Liver (tissue), 8 donors: ENCODE measurements at regions not wholly inside any gene's neighbourhood (a gene's known extent, or its start where the extent isn't known, plus 50 kb on each side); places are given as distances from the start of the nearest gene placed in this dataset.
"Not testable (repeated sequence)": the region's sequence is repeated elsewhere in the genome, so short reads cannot be mapped to it uniquely, and the experiment has no call there.

ENCODE experiments used
- DNase-seq: peaks from one replicate; pipeline ENCODE4 v3.0.0-alpha.2; 2017; ENCODE audit warnings: low spot score
- H3K27ac ChIP-seq, 2 donors: one replicate each; pipeline ENCODE4 v1.7.0; 2013; ENCODE audit warnings: inconsistent platforms in 2 of 2, low read length in 2 of 2, control low read depth in 1 of 2, low read depth in 1 of 2, mild to moderate bottlenecking in 1 of 2
- H3K27me3 ChIP-seq, 4 donors: one replicate each; pipeline versions ENCODE4 v1.6.1 to v1.7.0; 2013; ENCODE audit warnings: low read length in 3 of 4, inconsistent platforms in 1 of 4, mild to moderate bottlenecking in 1 of 4, moderate library complexity in 1 of 4; ENCODE audit not compliant: control insufficient read depth in 4 of 4, insufficient read depth in 4 of 4
- H3K36me3 ChIP-seq, 4 donors: one replicate each; pipeline versions ENCODE4 v1.6.1 to v1.7.0; 2013; ENCODE audit warnings: low read length in 3 of 4, mild to moderate bottlenecking in 3 of 4, low read depth in 1 of 4, moderate library complexity in 1 of 4; ENCODE audit not compliant: control insufficient read depth in 4 of 4, insufficient read depth in 3 of 4
- H3K4me1 ChIP-seq, 4 donors: one replicate each; pipeline versions ENCODE4 v1.6.1 to v1.7.0; 2013; ENCODE audit warnings: low read length in 3 of 4, mild to moderate bottlenecking in 3 of 4, moderate library complexity in 1 of 4; ENCODE audit not compliant: control insufficient read depth in 4 of 4, insufficient read depth in 4 of 4
- H3K4me3 ChIP-seq, 3 donors: one replicate each; pipeline versions ENCODE4 v1.6.1 to v1.7.0; 2013; ENCODE audit warnings: low read length in 3 of 3, control low read depth in 1 of 3, low read depth in 1 of 3, mild to moderate bottlenecking in 1 of 3
- H3K9ac ChIP-seq, 2 donors: one replicate each; pipeline ENCODE4 v1.7.0; 2013; ENCODE audit warnings: low read length in 2 of 2, mild to moderate bottlenecking in 2 of 2, moderate library complexity in 2 of 2, control low read depth in 1 of 2, low read depth in 1 of 2
- H3K9me3 ChIP-seq, 4 donors: one replicate each; pipeline versions ENCODE4 v1.6.1 to v1.7.0; 2013; ENCODE audit warnings: low read length in 3 of 4; ENCODE audit not compliant: control insufficient read depth in 4 of 4
- ATF3 ChIP-seq: IDR thresholded peaks from 2 replicates; pipeline ENCODE4 v1.6.1; 2016; ENCODE audit warnings: antibody characterized with exemption
- CTCF ChIP-seq: fragments of 150-350 bp; IDR thresholded peaks from 2 replicates; pipeline ENCODE4 v1.5.1; 2017; ENCODE audit warnings: improper control_type of control experiment, low read depth, low read length; ENCODE audit not compliant: missing input control
- FOXA2 ChIP-seq: IDR thresholded peaks from 2 replicates; pipeline ENCODE4 v1.6.1; 2016; ENCODE audit warnings: antibody characterized with exemption
- GABPA ChIP-seq, 2 donors: IDR thresholded peaks in 1 of 2; conservative IDR thresholded peaks in 1 of 2; 2 replicates each; pipeline ENCODE4 v1.6.1; 2016; ENCODE audit warnings: antibody characterized with exemption in 2 of 2, mild to moderate bottlenecking in 1 of 2, moderate library complexity in 1 of 2
- HNF4A ChIP-seq, 2 donors: conservative IDR thresholded peaks; 2 replicates each; pipeline ENCODE4 v1.6.1; 2016; ENCODE audit warnings: antibody characterized with exemption in 2 of 2, mild to moderate bottlenecking in 2 of 2
- HNF4G ChIP-seq: IDR thresholded peaks from 2 replicates; pipeline ENCODE4 v1.6.1; 2016; ENCODE audit warnings: antibody characterized with exemption
- JUND ChIP-seq, 2 donors: IDR thresholded peaks; 2 replicates each; pipeline ENCODE4 v1.6.1; 2016; ENCODE audit warnings: antibody characterized with exemption in 2 of 2
- MAX ChIP-seq: IDR thresholded peaks from 2 replicates; pipeline ENCODE4 v1.6.1; 2016; ENCODE audit warnings: antibody characterized with exemption
- NR2F2 ChIP-seq: IDR thresholded peaks from 2 replicates; pipeline ENCODE4 v1.6.1; 2016; ENCODE audit warnings: antibody characterized with exemption
- RAD21 ChIP-seq, 2 donors: IDR thresholded peaks; 2 replicates each; pipeline ENCODE4 v1.6.1; 2016; ENCODE audit warnings: antibody characterized with exemption in 2 of 2, mild to moderate bottlenecking in 2 of 2
- RXRA ChIP-seq, 2 donors: IDR thresholded peaks; 2 replicates each; pipeline ENCODE4 v1.6.1; 2017 to 2018; ENCODE audit warnings: antibody characterized with exemption in 2 of 2, mild to moderate bottlenecking in 1 of 2
- SP1 ChIP-seq: IDR thresholded peaks from 2 replicates; pipeline ENCODE4 v1.6.1; 2018; ENCODE audit warnings: antibody characterized with exemption, mild to moderate bottlenecking
- TAF1 ChIP-seq: conservative IDR thresholded peaks from 2 replicates; pipeline ENCODE4 v1.6.1; 2016; ENCODE audit warnings: antibody characterized with exemption, mild to moderate bottlenecking
- YY1 ChIP-seq: IDR thresholded peaks from 2 replicates; pipeline ENCODE4 v1.6.1; 2016; ENCODE audit warnings: antibody characterized with exemption, mild to moderate bottlenecking
- ZBTB33 ChIP-seq: IDR thresholded peaks from 2 replicates; pipeline ENCODE4 v1.6.1; 2016; ENCODE audit warnings: antibody characterized with exemption
- WGBS: extraction: QIAGEN DNeasy Blood & Tissue Kit; methylation state at CpG from one replicate; pipeline ENCODE4 v1.1.7; 2013; 5-methylcytosine and 5-hydroxymethylcytosine counted together
- donor health status: healthy.
- donor health status: healthy.
- donor health status: healthy.
- donor health status: healthy.
- donor health status: healthy.

DNA sequence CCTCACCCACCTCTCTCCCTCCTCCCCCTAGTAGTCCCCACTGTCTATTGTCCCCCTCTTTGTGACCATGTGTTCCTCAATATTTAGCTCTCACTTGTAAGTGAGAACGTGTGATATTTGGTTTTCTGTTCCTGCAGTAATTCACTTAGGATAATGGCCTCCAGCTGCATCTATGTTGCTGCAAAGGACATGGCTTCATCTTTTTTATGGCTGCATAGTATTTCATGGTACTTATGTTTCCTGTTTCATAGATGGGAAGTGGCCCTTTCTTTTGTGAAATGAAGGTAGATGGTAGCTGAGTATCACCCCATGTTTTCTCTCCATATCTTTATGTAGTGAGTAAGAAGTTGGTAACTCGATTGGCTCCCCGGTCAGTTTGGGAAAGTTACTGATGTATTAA lies 66.6 kb upstream of the CREB3L1 start:
- Histone ChIP-seq H3K9me3 (no peaks in the 10 kb centered on the region), H3K4me1 (no peaks in the 10 kb centered on the region), H3K27me3 (peaks cover 0 to 5% (median 0%) of the 10 kb centered on the region in 4 donors), H3K4me3 (no peak overlapping the region), H3K36me3 (no peaks in the 10 kb centered on the region), H3K9ac (no peak overlapping the region), H3K27ac (no peak overlapping the region)
- WGBS, result 87% methylated on average over 3 of the region's 3 CpGs
- no peak for DNase-seq
- TF ChIP-seq ZBTB33 (no peak), YY1 (no peak), FOXA2 (no peak), SP1 (no peak), NR2F2 (no peak), RAD21 (IDR thresholded peaks at IDR 0.05) (no peak), RXRA (IDR thresholded peaks at IDR 0.05) (no peak), MAX (no peak), CTCF (no peak), ATF3 (no peak), GABPA (IDR thresholded peaks at IDR 0.05 in 1 of 2, conservative IDR thresholded peaks at IDR 0.05 in 1 of 2) (no peak)

GRCh38 chr11:46210133-46210636 lies 67.3 kb upstream of the CREB3L1 start:
- TF ChIP-seq HNF4A (conservative IDR thresholded peaks at IDR 0.05), result peak in 1 of 2 donors; percentile 6
- no peak for TF ChIP-seq MAX
- TF ChIP-seq JUND (IDR thresholded peaks at IDR 0.05), result peak; percentile 32 to 37
- no peak for TF ChIP-seq HNF4G
- TF ChIP-seq RXRA (IDR thresholded peaks at IDR 0.05), result peak; percentile 18 to 53
- no peak for TF ChIP-seq TAF1
- no peak for TF ChIP-seq FOXA2
- Histone ChIP-seq H3K9me3 (no peaks in the 10 kb centered on the region), H3K4me1 (no peaks in the 10 kb centered on the region), H3K4me3 (no peak overlapping the region), H3K9ac (no peak overlapping the region), H3K27me3 (peaks cover 0 to 5% (median 0%) of the 10 kb centered on the region in 4 donors), H3K27ac (no peak overlapping the region), H3K36me3 (no peaks in the 10 kb centered on the region)
- DNase-seq, result no peak
- 52% methylated on average over 4 of the region's 4 CpGs for WGBS

DNA sequence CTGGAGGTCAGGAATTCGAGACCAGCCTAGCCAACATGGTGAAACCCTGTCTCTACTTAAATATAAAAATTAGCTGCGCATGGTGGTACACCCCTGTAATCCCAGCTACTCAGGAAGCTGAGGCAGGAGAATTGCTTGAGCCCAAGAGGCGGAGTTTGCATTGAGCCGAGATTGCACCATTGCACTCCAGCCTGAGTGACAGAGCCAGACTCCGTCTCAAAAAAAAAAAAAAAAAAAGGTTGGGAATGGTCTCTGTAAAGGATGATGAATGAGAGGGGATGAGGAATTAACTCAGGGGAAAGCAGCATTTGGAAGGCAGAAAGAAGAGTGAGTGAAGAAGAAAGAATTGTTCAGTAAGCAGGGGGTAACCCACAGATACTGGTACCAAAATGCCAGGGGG lies 67.8 kb upstream of the CREB3L1 start:
- not testable (repeated sequence) for H3K9ac ChIP-seq, H3K27ac ChIP-seq, H3K9me3 ChIP-seq, H3K4me3 ChIP-seq, DNase-seq, H3K27me3 ChIP-seq, H3K36me3 ChIP-seq, H3K4me1 ChIP-seq
- WGBS, result 69% methylated on average over 5 of the region's 5 CpGs
